HepG2 (cell line): ENCODE measurements at regions not wholly inside any gene's neighbourhood (a gene's known extent, or its start where the extent isn't known, plus 50 kb on each side); places are given as distances from the start of the nearest gene placed in this dataset.

ENCODE experiments used
- BHLHE40 ChIP-seq: IDR thresholded peaks from 2 replicates; pipeline ENCODE4 v1.6.1; 2011; ENCODE audit warnings: low read length, improper control_type of control experiment
- CEBPB ChIP-seq: IDR thresholded peaks from 2 replicates; pipeline ENCODE4 v1.6.1; 2011; ENCODE audit warnings: low read depth, low read length, improper control_type of control experiment, borderline replicate concordance
- ETV6 ChIP-seq: sonication (generic); formaldehyde crosslinking; conservative IDR thresholded peaks from 2 replicates; pipeline ENCODE4 v1.4.0; 2020; ENCODE audit warnings: missing genetic modification reagents
- FOSL1 ChIP-seq: sonication (generic); formaldehyde crosslinking; IDR thresholded peaks from 2 replicates; pipeline ENCODE4 v1.9.0; 2021; ENCODE audit warnings: missing genetic modification reagents, borderline replicate concordance
- HIVEP1 ChIP-seq: sonication (generic); formaldehyde crosslinking; IDR thresholded peaks from 2 replicates; pipeline ENCODE4 v1.4.0; 2020; ENCODE audit warnings: mild to moderate bottlenecking, missing genetic modification reagents
- MTF2 ChIP-seq: sonication (generic); formaldehyde crosslinking; IDR thresholded peaks from 2 replicates; pipeline ENCODE4 v1.5.0; 2020; ENCODE audit warnings: missing genetic modification reagents, borderline replicate concordance
- NFE2 ChIP-seq: sonication (generic); formaldehyde crosslinking; IDR thresholded peaks from 2 replicates; pipeline ENCODE4 v1.4.0; 2020; ENCODE audit warnings: missing genetic modification reagents
- NFRKB ChIP-seq: fragments of 450-650 bp; IDR thresholded peaks from 2 replicates; pipeline ENCODE4 v1.6.1; 2017
- TBP ChIP-seq: sonication (generic); formaldehyde crosslinking; IDR thresholded peaks from 2 replicates; pipeline ENCODE4 v1.5.0; 2020; ENCODE audit warnings: missing genetic modification reagents
- ZNF121 ChIP-seq: sonication (generic); formaldehyde crosslinking; IDR thresholded peaks from 2 replicates; pipeline ENCODE4 v1.5.0; 2020; ENCODE audit warnings: mild to moderate bottlenecking, missing genetic modification reagents
- ZNF282 ChIP-seq: fragments of 450-650 bp; IDR thresholded peaks from 2 replicates; pipeline ENCODE4 v1.6.1; 2018; ENCODE audit not compliant: partially characterized antibody
- TF ChIP-seq, protein P1 (sequence below): sonication (generic); formaldehyde crosslinking; IDR thresholded peaks from 2 replicates; pipeline ENCODE4 v1.4.0; 2020; ENCODE audit warnings: missing genetic modification reagents

- TF ChIP-seq NFE2 (CRISPR knock-in tag) (no peak), BHLHE40 (no peak), NFRKB (no peak), CEBPB (no peak), TBP (no peak), MTF2 (CRISPR knock-in tag) (no peak), ZNF121 (CRISPR knock-in tag) (no peak), ZNF282 (no peak), FOSL1 (CRISPR knock-in tag) (no peak), HIVEP1 (CRISPR knock-in tag) (no peak), ETV6 (no peak)
- TF ChIP-seq, protein P1, sequence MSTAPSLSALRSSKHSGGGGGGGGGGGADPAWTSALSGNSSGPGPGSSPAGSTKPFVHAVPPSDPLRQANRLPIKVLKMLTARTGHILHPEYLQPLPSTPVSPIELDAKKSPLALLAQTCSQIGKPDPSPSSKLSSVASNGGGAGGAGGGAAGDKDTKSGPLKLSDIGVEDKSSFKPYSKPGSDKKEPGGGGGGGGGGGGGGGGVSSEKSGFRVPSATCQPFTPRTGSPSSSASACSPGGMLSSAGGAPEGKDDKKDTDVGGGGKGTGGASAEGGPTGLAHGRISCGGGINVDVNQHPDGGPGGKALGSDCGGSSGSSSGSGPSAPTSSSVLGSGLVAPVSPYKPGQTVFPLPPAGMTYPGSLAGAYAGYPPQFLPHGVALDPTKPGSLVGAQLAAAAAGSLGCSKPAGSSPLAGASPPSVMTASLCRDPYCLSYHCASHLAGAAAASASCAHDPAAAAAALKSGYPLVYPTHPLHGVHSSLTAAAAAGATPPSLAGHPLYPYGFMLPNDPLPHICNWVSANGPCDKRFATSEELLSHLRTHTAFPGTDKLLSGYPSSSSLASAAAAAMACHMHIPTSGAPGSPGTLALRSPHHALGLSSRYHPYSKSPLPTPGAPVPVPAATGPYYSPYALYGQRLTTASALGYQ = no peak
These were observed 311.9 kb upstream of the PIK3R1 start for GRCh38 chr5:67903656-67904055.
